NB4 (cell line): ENCODE measurements at regions not wholly inside any gene's neighbourhood (a gene's known extent, or its start where the extent isn't known, plus 50 kb on each side); places are given as distances from the start of the nearest gene placed in this dataset.

Experiments
- MYC ChIP-seq: IDR thresholded peaks from 2 replicates; pipeline ENCODE4 v1.6.1; 2011; ENCODE audit warnings: low read depth, low read length
- POLR2A ChIP-seq: IDR thresholded peaks from 2 replicates; pipeline ENCODE4 v1.6.1; 2011; ENCODE audit warnings: mild to moderate bottlenecking; ENCODE audit not compliant: insufficient read length; ENCODE audit errors: extremely low read depth
- TF ChIP-seq, protein P1 (sequence below): IDR thresholded peaks from one replicate; pipeline ENCODE4 v1.5.1; 2012; ENCODE audit warnings: low read depth, low read length
- TF ChIP-seq, protein P2 (sequence below): IDR thresholded peaks from 2 replicates; pipeline ENCODE4 v1.6.1; 2011; ENCODE audit warnings: low read depth, low read length

DNA sequence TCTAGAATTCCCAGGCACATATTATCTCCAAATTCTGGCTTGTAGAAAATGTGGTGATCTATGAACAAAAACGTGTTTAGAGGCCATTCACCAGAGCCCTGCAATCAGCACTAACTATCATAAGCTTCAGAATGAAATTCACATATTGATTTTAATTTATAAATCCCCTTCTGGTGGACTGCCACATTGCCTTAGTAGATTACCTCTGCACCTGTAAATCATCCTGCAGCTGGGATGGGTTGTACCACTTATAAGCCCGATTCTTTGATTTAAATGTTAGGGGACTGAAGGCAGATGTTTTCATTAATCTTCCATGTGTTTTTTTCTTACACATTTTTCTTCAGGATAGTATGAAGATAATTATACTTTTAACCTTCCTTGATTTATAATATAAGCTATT lies 140.7 kb upstream of the PTPRD start:
- TF ChIP-seq, protein P1, sequence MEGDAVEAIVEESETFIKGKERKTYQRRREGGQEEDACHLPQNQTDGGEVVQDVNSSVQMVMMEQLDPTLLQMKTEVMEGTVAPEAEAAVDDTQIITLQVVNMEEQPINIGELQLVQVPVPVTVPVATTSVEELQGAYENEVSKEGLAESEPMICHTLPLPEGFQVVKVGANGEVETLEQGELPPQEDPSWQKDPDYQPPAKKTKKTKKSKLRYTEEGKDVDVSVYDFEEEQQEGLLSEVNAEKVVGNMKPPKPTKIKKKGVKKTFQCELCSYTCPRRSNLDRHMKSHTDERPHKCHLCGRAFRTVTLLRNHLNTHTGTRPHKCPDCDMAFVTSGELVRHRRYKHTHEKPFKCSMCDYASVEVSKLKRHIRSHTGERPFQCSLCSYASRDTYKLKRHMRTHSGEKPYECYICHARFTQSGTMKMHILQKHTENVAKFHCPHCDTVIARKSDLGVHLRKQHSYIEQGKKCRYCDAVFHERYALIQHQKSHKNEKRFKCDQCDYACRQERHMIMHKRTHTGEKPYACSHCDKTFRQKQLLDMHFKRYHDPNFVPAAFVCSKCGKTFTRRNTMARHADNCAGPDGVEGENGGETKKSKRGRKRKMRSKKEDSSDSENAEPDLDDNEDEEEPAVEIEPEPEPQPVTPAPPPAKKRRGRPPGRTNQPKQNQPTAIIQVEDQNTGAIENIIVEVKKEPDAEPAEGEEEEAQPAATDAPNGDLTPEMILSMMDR = no peak
- no peak for TF ChIP-seq POLR2A
- TF ChIP-seq, protein P2, sequence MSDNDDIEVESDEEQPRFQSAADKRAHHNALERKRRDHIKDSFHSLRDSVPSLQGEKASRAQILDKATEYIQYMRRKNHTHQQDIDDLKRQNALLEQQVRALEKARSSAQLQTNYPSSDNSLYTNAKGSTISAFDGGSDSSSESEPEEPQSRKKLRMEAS = no peak
- TF ChIP-seq MYC = no peak
